ENCODE measurements at regions not wholly inside any gene's neighbourhood (a gene's known extent, or its start where the extent isn't known, plus 50 kb on each side); places are given as distances from the start of the nearest gene placed in this dataset.

- Histone ChIP-seq H4K20me1 (ENCODE audit: control insufficient read depth, insufficient read depth, insufficient read length) (no peaks in the 10 kb centered on the region), H3K79me1 (ENCODE audit: insufficient read depth, low read depth, low read length, poor library complexity, severe bottlenecking) (no peaks in the 10 kb centered on the region), H4K8ac (replicated peaks; ENCODE audit: insufficient read length, low read depth, low read length) (no peak overlapping the region), H4K5ac (ENCODE audit: insufficient read length, low read depth, low read length) (no peak overlapping the region), H4K91ac (ENCODE audit: insufficient read length, low read depth, low read length) (no peak overlapping the region), H2BK15ac (ENCODE audit: low read depth, low read length) (no peak overlapping the region), H2BK120ac (ENCODE audit: low read depth, low read length, poor library complexity, severe bottlenecking) (no peak overlapping the region), H3K18ac (ENCODE audit: insufficient read length, low read depth, low read length) (no peak overlapping the region), H3T11ph (ENCODE audit: low read length) (no peak overlapping the region), H3K56ac (ENCODE audit: insufficient read length, low read depth, low read length) (no peak overlapping the region), H2BK12ac (ENCODE audit: insufficient read length, low read depth, low read length) (no peak overlapping the region), H3K23me2 (ENCODE audit: insufficient read length, low read depth, low read length, poor library complexity, severe bottlenecking) (no peaks in the 10 kb centered on the region), H2AFZ (ENCODE audit: low read length) (no peak overlapping the region), H3K4ac (ENCODE audit: low read depth, low read length) (no peak overlapping the region), H3K27ac (ENCODE audit: insufficient read length, low read depth, low read length) (peak overlapping the region; percentile 69), H2AK5ac (ENCODE audit: insufficient read length, low read length) (no peak overlapping the region), H3K79me2 (ENCODE audit: insufficient read depth, low read length) (no peaks in the 10 kb centered on the region), H3K14ac (ENCODE audit: insufficient read depth, low read length) (no peak overlapping the region), H2BK20ac (ENCODE audit: low read depth, low read length, poor library complexity, severe bottlenecking) (no peak overlapping the region), H3K27me3 (ENCODE audit: insufficient read depth, low read length) (no peaks in the 10 kb centered on the region), H3K4me2 (ENCODE audit: insufficient read depth, insufficient read length, low read length) (peak overlapping the region; percentile 4), H3K4me1 (ENCODE audit: insufficient read depth, low read length) (peaks cover 2% of the 10 kb centered on the region; the same call in 1 of the 2 replicates), H2BK5ac (ENCODE audit: insufficient read length, low read length) (no peak overlapping the region), H3K9ac (ENCODE audit: extremely low read depth, insufficient read length, low read length) (no peak overlapping the region), H3K23ac (ENCODE audit: insufficient read length, low read depth, low read length) (no peak overlapping the region), H3K9me3 (ENCODE audit: control insufficient read depth, low read depth, low read length) (no peaks in the 10 kb centered on the region)
- Mint-ChIP-seq H3K36me3 (ENCODE audit: insufficient read depth in 1 of 3, low read depth in 3 of 3) (peaks cover 20 to 46% (median 28%) of the 10 kb centered on the region in 3 experiments), H3K4me1 (peaks cover 30 to 31% of the 10 kb centered on the region in 2 experiments), H3K4me3 (no peak overlapping the region), H3K27ac (peak overlapping the region; percentile 50 to 99 (median 82); a peak in 6 of 7 replicates), H3K27me3 (ENCODE audit: low read depth) (no peaks in the 10 kb centered on the region), H3K9me3 (peaks cover 20 to 27% of the 10 kb centered on the region in 2 experiments)
- WGBS (ENCODE audit: extremely low coverage, insufficient read length, low lambda C conversion rate), result no CpG with 5 or more reads among the region's 1 CpG
- no peak for DNase-seq
- TF ChIP-seq, protein P1, sequence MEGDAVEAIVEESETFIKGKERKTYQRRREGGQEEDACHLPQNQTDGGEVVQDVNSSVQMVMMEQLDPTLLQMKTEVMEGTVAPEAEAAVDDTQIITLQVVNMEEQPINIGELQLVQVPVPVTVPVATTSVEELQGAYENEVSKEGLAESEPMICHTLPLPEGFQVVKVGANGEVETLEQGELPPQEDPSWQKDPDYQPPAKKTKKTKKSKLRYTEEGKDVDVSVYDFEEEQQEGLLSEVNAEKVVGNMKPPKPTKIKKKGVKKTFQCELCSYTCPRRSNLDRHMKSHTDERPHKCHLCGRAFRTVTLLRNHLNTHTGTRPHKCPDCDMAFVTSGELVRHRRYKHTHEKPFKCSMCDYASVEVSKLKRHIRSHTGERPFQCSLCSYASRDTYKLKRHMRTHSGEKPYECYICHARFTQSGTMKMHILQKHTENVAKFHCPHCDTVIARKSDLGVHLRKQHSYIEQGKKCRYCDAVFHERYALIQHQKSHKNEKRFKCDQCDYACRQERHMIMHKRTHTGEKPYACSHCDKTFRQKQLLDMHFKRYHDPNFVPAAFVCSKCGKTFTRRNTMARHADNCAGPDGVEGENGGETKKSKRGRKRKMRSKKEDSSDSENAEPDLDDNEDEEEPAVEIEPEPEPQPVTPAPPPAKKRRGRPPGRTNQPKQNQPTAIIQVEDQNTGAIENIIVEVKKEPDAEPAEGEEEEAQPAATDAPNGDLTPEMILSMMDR (conservative IDR thresholded peaks at IDR 0.05), result no peak
These were observed 1257.8 kb downstream of the RPA4 start for GRCh38 chrX:98141466-98141865.

All from H9 (cell line).